Smooth muscle cell (in vitro differentiated cells): ENCODE measurements at regions not wholly inside any gene's neighbourhood (a gene's known extent, or its start where the extent isn't known, plus 50 kb on each side); places are given as distances from the start of the nearest gene placed in this dataset.

ENCODE experiments used
- DNase-seq: peaks from one replicate; lab custom pipeline; 2025; ENCODE audit not compliant: unreplicated experiment; lab: John Stamatoyannopoulos, UW
- H2AFZ ChIP-seq: fragments of 200-600 bp; sonication (generic); 2 replicates; pipeline ENCODE4 v1.6.0; 2016; ENCODE audit warnings: antibody characterized with exemption, low read depth, mild to moderate bottlenecking
- H3F3A ChIP-seq: fragments of 200-600 bp; sonication (generic); 2 replicates; pipeline ENCODE4 v1.6.0; 2017; ENCODE audit warnings: antibody characterized with exemption, low read depth
- H3K27ac ChIP-seq: fragments of 200-600 bp; sonication (generic); 2 replicates; pipeline ENCODE4 v1.5.1; 2016; ENCODE audit warnings: low read depth, mild to moderate bottlenecking
- H3K27me3 ChIP-seq: fragments of 200-600 bp; sonication (generic); 2 replicates; pipeline ENCODE4 v1.6.1; 2016; ENCODE audit warnings: low read depth, mild to moderate bottlenecking
- H3K36me3 ChIP-seq: fragments of 200-600 bp; sonication (generic); 2 replicates; pipeline ENCODE4 v1.5.1; 2016; ENCODE audit warnings: low read depth
- H3K4me1 ChIP-seq: fragments of 200-600 bp; sonication (generic); 2 replicates; pipeline ENCODE4 v1.5.1; 2016; ENCODE audit warnings: low read depth
- H3K4me2 ChIP-seq: fragments of 200-600 bp; sonication (generic); 2 replicates; pipeline ENCODE4 v1.6.0; 2016; ENCODE audit warnings: mild to moderate bottlenecking
- H3K4me3 ChIP-seq: fragments of 200-600 bp; sonication (generic); 2 replicates; pipeline ENCODE4 v1.5.1; 2016; ENCODE audit warnings: mild to moderate bottlenecking
- H3K79me2 ChIP-seq: fragments of 200-600 bp; sonication (generic); 2 replicates; pipeline ENCODE4 v1.6.0; 2016; ENCODE audit warnings: low read depth, mild to moderate bottlenecking
- H3K9ac ChIP-seq: fragments of 200-600 bp; sonication (generic); 2 replicates; pipeline ENCODE4 v1.6.0; 2016; ENCODE audit warnings: low read depth
- H3K9me3 ChIP-seq: fragments of 200-600 bp; sonication (generic); replicated peaks from 2 replicates; pipeline ENCODE4 v1.5.1; 2016; ENCODE audit warnings: low read depth
- H4K20me1 ChIP-seq: fragments of 200-600 bp; sonication (generic); 2 replicates; pipeline ENCODE4 v1.6.0; 2016; ENCODE audit warnings: low read depth
- CTCF ChIP-seq: fragments of 200-600 bp; sonication (generic); IDR thresholded peaks from 2 replicates; pipeline ENCODE4 v1.5.1; 2017; ENCODE audit warnings: borderline replicate concordance, mild to moderate bottlenecking, antibody characterized with exemption; ENCODE audit not compliant: insufficient read depth, poor library complexity, severe bottlenecking
- WGBS: methylation state at CpG from one replicate; pipeline ENCODE4 v1.1.7; 2016; ENCODE audit warnings: low lambda C conversion rate; 5-methylcytosine and 5-hydroxymethylcytosine counted together

DNA sequence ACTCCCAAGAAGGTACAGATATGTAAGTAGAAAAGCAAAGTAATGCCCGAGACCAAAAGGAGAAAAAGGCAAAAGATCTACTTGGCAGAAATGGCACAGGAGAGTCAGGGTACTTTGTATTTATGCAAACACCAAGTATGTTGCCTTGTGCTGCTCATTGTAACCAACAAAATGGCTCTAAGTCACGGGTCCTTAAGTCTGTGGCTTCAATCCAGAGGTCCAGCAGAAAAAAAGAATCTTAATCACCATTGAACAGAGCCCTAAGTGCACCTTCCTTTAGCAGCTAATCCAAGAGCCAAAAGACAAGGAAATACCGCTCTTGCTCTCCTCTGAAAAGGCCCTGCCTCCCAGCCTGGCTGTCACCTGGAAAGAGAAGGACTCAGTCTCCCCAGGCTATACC is 324.9 kb upstream of the PPARGC1A start:
- no peaks in the 10 kb centered on the region for H3K9me3 ChIP-seq
- no peak overlapping the region for H2AFZ ChIP-seq
- no peak overlapping the region for H3K27ac ChIP-seq
- no peak overlapping the region for H3K4me2 ChIP-seq
- H3K4me3 ChIP-seq, result no peak overlapping the region
- H3K9ac ChIP-seq, result no peak overlapping the region
- no peaks in the 10 kb centered on the region for H3K36me3 ChIP-seq
- 97% methylated on average over 3 of the region's 3 CpGs for WGBS
- H3K79me2 ChIP-seq, result no peaks in the 10 kb centered on the region
- peaks cover 5% of the 10 kb centered on the region for H3K4me1 ChIP-seq
- TF ChIP-seq CTCF, result no peak
- no peaks in the 10 kb centered on the region for H3K27me3 ChIP-seq
- no peak for DNase-seq
- H4K20me1 ChIP-seq, result no peaks in the 10 kb centered on the region
- H3F3A ChIP-seq, result no peaks in the 10 kb centered on the region

DNA sequence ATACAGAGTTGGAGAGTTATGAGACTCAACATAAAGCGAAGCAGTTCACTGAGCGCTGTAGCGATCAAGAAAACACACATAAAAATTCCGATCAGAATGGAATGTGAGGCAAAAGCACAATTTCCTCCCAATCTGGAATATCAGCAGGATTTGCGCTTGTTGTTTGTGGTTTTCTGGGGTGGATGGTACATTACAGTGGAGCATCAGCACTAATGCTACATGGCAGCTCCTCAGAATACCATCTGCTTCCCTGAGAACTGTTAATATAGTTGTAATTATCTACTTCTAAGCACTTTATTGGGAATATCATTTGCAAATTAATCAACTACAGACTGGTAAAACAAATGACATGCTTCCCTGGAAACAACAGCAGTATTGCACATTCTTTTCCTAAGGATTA is 324.1 kb upstream of the PPARGC1A start:
- no peak overlapping the region for H3K9ac ChIP-seq
- no peaks in the 10 kb centered on the region for H3K9me3 ChIP-seq
- H3K4me2 ChIP-seq, result peak overlapping the region; percentile 10
- H4K20me1 ChIP-seq, result no peaks in the 10 kb centered on the region
- no peak for DNase-seq
- no peak overlapping the region for H3K4me3 ChIP-seq
- WGBS, result 59% methylated on average over 5 of the region's 5 CpGs
- no peaks in the 10 kb centered on the region for H3K36me3 ChIP-seq
- H3K27me3 ChIP-seq, result no peaks in the 10 kb centered on the region
- peaks cover 5% of the 10 kb centered on the region for H3K4me1 ChIP-seq
- TF ChIP-seq CTCF, result no peak
- no peaks in the 10 kb centered on the region for H3K79me2 ChIP-seq
- peak overlapping the region; percentile 51 for H2AFZ ChIP-seq
- H3F3A ChIP-seq, result no peaks in the 10 kb centered on the region
- H3K27ac ChIP-seq, result no peak overlapping the region

- TF ChIP-seq CTCF, result no peak
- WGBS, result 79% methylated on average over 4 of the region's 4 CpGs
- no peaks in the 10 kb centered on the region for H3K27me3 ChIP-seq
- H3K27ac ChIP-seq, result no peak overlapping the region
- no peaks in the 10 kb centered on the region for H3K9me3 ChIP-seq
- H2AFZ ChIP-seq, result no peak overlapping the region
- H3K9ac ChIP-seq, result no peak overlapping the region
- no peaks in the 10 kb centered on the region for H3K79me2 ChIP-seq
- no peaks in the 10 kb centered on the region for H3F3A ChIP-seq
- no peak for DNase-seq
- H3K4me1 ChIP-seq, result peaks cover 5% of the 10 kb centered on the region
- H3K4me2 ChIP-seq, result no peak overlapping the region
- no peak overlapping the region for H3K4me3 ChIP-seq
- no peaks in the 10 kb centered on the region for H4K20me1 ChIP-seq
- no peaks in the 10 kb centered on the region for H3K36me3 ChIP-seq
These were observed 322.8 kb upstream of the PPARGC1A start for GRCh38 chr4:24212642-24213041.

DNA sequence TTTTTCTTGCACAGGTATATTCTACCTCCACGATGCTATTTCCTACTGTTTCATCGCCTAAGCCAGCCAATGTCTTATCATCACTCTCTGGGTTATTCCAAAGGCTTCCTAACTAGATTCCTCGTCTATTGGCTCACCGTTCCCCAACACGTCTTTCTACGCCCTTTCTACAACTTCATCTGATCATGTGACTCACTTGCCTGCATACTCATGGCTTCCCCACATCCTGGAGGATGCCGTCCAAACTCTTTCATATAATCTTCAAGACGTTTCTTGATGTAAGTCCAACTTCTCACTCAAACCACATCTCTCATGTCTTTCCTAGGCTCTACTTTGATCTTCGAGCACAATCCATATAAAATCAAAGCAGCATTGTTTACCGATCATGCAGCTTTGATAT is 322.0 kb upstream of the PPARGC1A start:
- Histone ChIP-seq H3K9ac (no peak overlapping the region), H3K27me3 (no peaks in the 10 kb centered on the region), H3K36me3 (no peaks in the 10 kb centered on the region), H2AFZ (no peak overlapping the region), H3K79me2 (no peaks in the 10 kb centered on the region), H3K27ac (no peak overlapping the region), H3F3A (no peaks in the 10 kb centered on the region), H3K9me3 (no peaks in the 10 kb centered on the region), H3K4me3 (no peak overlapping the region), H3K4me1 (peaks cover 5% of the 10 kb centered on the region), H3K4me2 (no peak overlapping the region), H4K20me1 (no peaks in the 10 kb centered on the region)
- no peak for DNase-seq
- 84% methylated on average over 10 of the region's 10 CpGs for WGBS
- TF ChIP-seq CTCF, result no peak
